Prostate gland (tissue), 2 donors: ENCODE measurements at regions not wholly inside any gene's neighbourhood (a gene's known extent, or its start where the extent isn't known, plus 50 kb on each side); places are given as distances from the start of the nearest gene placed in this dataset.

Experiments used
- DNase-seq: peaks from one replicate; pipeline ENCODE4 v3.0.0-alpha.2; 2019; ENCODE audit warnings: low spot score
- H3K27ac ChIP-seq, 2 donors: fragments of 200-600 bp; sonication (generic); 2 replicates each; pipeline ENCODE4 v1.5.1; 2017 to 2019
- H3K27me3 ChIP-seq: fragments of 200-600 bp; sonication (generic); replicated peaks from 2 replicates; pipeline ENCODE4 v1.5.1; 2019; ENCODE audit not compliant: insufficient read depth
- H3K36me3 ChIP-seq, 2 donors: fragments of 200-600 bp; sonication (generic); 1 replicate in 1 of 2; 2 replicates in 1 of 2; pipeline versions ENCODE4 v1.5.1 to v1.8.1; 2017 to 2019
- H3K4me1 ChIP-seq: fragments of 200-600 bp; sonication (generic); replicated peaks from 2 replicates; pipeline ENCODE4 v1.5.1; 2019
- H3K4me3 ChIP-seq, 2 donors: fragments of 200-600 bp; sonication (generic); 2 replicates each; pipeline ENCODE4 v1.5.1; 2017 to 2019
- H3K9me3 ChIP-seq: fragments of 200-600 bp; sonication (generic); 2 replicates; pipeline ENCODE4 v1.5.1; 2017
- POLR2A ChIP-seq: fragments of 450-650 bp; IDR thresholded peaks from one replicate; pipeline ENCODE4 v1.6.1; 2016; ENCODE audit warnings: antibody characterized with exemption, mild to moderate bottlenecking
- POLR2AphosphoS5 ChIP-seq: sonication (generic); formaldehyde crosslinking; IDR thresholded peaks from one replicate; pipeline ENCODE4 v1.6.1; 2017; ENCODE audit warnings: antibody characterized with exemption
- WGBS: methylation state at CpG from one replicate; pipeline ENCODE4 v1.1.5; 2018; 5-methylcytosine and 5-hydroxymethylcytosine counted together
- intact Hi-C: fragments of 100-400 bp; cut with DNase I; formaldehyde crosslinking; loops from one replicate; pipeline ENCODE4 v1.14.2; 2022
- TF ChIP-seq, protein P1 (sequence below), 4 experiments: fragments of 200-600 bp in 2 of 4; fragments of 450-650 bp in 2 of 4; sonication (generic) in 2 of 4; IDR thresholded peaks; 1 replicate in 3 of 4; 2 replicates in 1 of 4; pipeline ENCODE4 v1.5.1; 2016 to 2019; ENCODE audit warnings: antibody characterized with exemption in 4 of 4, mild to moderate bottlenecking in 2 of 4, moderate library complexity in 2 of 4

DNA sequence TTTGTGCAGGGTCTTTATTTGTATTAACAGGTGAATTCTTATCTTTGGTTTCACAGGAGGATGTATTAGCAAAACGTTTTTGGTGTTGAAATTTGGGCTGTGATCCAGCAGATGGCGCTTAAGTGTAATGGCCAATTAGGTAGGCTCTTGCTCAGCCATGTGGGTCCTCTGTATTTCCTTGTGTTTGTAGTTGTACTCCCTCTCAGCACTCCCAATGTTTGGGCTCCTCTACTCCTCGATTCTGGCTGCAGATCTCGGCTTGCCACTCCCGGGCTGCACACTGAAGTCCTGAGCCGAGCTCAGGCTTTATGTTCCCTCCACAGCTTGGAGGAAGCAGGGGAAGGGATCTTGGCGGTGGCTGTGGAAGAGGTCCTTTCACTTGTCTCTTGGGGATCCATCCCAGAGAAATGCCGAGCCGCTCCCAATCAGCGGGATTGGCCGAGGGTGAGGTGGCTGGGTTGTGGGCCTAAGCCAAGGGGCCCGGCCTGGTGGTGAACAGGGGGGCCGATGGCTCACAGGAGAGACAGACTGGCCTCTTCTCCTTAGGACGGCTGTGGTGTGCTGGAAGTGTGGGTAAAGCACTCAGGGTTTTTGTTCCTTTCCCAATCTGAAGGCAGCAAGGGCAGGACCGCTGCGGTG lies 133.7 kb downstream of the AEBP2 start:
- no peak overlapping the region for H3K27ac ChIP-seq
- H3K4me3 ChIP-seq = no peak overlapping the region
- no peak for DNase-seq
- intact Hi-C loops = no loop called here
- H3K36me3 ChIP-seq = no peaks in the 10 kb centered on the region
- H3K27me3 ChIP-seq = no peaks in the 10 kb centered on the region
- 84% methylated on average over 16 of the region's 16 CpGs for WGBS
- H3K4me1 ChIP-seq = no peaks in the 10 kb centered on the region
- H3K9me3 ChIP-seq = no peaks in the 10 kb centered on the region
- TF ChIP-seq, protein P1, sequence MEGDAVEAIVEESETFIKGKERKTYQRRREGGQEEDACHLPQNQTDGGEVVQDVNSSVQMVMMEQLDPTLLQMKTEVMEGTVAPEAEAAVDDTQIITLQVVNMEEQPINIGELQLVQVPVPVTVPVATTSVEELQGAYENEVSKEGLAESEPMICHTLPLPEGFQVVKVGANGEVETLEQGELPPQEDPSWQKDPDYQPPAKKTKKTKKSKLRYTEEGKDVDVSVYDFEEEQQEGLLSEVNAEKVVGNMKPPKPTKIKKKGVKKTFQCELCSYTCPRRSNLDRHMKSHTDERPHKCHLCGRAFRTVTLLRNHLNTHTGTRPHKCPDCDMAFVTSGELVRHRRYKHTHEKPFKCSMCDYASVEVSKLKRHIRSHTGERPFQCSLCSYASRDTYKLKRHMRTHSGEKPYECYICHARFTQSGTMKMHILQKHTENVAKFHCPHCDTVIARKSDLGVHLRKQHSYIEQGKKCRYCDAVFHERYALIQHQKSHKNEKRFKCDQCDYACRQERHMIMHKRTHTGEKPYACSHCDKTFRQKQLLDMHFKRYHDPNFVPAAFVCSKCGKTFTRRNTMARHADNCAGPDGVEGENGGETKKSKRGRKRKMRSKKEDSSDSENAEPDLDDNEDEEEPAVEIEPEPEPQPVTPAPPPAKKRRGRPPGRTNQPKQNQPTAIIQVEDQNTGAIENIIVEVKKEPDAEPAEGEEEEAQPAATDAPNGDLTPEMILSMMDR (IDR thresholded peaks at IDR 0.05) = peak in 1 of 4 experiments; percentile 9
- no peak for TF ChIP-seq POLR2A
- no peak for TF ChIP-seq POLR2AphosphoS5

DNA sequence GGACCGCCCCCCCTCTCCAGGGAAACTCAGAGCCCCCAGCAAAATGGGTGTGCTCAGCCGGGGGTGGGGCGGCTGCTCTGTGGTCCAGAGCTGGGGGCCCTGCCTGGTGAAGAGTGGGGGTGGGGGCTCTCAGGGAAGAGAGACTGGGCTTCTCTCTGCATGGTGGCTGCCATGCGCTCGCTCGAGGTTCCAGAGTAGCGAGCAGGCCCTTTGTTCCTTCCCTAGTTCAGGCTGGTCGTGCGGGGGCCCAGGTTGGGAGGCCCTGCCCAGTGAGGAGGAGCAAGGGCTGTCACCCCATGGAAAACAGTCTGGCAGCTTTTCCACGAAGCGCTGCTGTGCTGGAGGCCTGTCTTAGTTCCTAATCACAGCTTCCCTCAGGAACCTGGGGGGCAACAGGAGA lies 134.6 kb downstream of the AEBP2 start:
- Histone ChIP-seq H3K4me3 (no peak overlapping the region), H3K36me3 (no peaks in the 10 kb centered on the region), H3K4me1 (no peaks in the 10 kb centered on the region), H3K27me3 (no peaks in the 10 kb centered on the region), H3K9me3 (no peaks in the 10 kb centered on the region), H3K27ac (no peak overlapping the region)
- intact Hi-C loops = no loop called here
- DNase-seq = no peak
- 97% methylated on average over 10 of the region's 11 CpGs for WGBS
- TF ChIP-seq POLR2AphosphoS5 (no peak), POLR2A (no peak)
- TF ChIP-seq, protein P1 (IDR thresholded peaks at IDR 0.05) = no peak

DNA sequence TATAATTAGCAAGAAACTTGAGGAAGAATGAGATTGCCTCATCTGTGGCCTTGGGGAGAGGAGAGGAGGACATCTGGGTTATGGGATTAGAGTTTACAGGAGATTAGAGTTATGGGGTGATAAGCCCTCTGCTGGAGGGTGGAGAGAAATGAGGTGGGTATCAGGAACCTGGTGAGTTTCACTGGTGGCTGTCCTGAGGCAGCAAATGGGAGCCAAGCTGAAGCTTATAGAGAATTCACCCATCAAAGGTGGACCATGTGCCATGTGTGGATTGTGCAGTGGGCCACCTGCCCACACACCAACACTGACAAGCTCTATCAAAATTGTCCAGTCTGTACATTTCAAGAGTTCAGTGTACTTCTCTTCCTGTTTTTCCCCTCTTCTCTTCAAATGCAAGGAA lies 135.3 kb downstream of the AEBP2 start:
- TF ChIP-seq POLR2A (no peak), POLR2AphosphoS5 (no peak)
- TF ChIP-seq, protein P1 (IDR thresholded peaks at IDR 0.05) = no peak
- DNase-seq = no peak
- no peaks in the 10 kb centered on the region for H3K9me3 ChIP-seq
- no peaks in the 10 kb centered on the region for H3K4me1 ChIP-seq
- H3K4me3 ChIP-seq = no peak overlapping the region
- intact Hi-C loops = no loop called here
- H3K36me3 ChIP-seq = no peaks in the 10 kb centered on the region
- H3K27ac ChIP-seq = peak overlapping the region in 1 of 2 donors; percentile 33
- H3K27me3 ChIP-seq = no peaks in the 10 kb centered on the region

DNA sequence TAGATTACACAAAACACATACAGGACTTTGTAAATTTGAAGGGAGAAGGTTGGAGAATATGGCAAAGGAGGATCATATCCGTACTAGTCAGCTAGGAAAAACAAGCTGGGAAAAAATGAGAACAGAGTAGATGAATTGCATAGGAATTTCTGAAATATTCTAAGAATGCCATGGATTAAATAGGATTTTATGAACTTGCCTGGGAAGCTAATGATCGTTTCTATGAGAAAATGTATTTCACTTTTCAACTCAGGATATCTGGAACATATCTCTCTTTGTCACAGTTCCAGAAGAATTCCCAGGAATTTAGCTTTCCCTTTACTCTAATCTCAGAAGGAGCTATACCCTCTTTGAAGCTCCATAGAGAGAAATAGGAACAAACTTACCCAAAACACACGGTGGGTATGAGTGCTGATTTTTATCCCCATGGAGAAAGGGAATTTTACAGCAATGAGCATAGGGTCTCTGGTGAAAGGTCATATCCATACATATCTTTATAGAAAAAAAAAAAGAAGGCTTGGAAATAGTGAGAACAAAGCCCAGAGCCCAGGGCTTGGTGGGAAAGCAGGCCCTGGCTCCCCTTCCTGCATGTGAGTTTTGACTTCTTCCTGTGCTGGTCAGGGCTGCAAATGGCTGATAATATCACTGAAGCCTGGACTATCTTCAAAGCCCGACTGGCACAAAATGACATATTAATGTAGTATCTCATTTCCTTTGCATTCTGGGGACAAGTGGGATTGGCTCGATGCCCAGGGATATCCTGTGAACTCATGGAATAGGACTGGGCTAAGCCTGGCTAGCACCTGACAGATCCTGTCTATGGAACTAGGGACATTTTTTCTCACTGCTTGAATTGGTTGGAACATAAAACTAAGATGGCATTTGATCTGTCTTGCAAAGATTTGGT lies 136.3 kb downstream of the AEBP2 start:
- no peaks in the 10 kb centered on the region for H3K4me1 ChIP-seq
- no peak overlapping the region for H3K4me3 ChIP-seq
- no peaks in the 10 kb centered on the region for H3K27me3 ChIP-seq
- H3K27ac ChIP-seq = peak overlapping the region in 1 of 2 donors; percentile 33
- peak; percentile 33 for DNase-seq
- H3K36me3 ChIP-seq = no peaks in the 10 kb centered on the region
- H3K9me3 ChIP-seq = no peaks in the 10 kb centered on the region
- WGBS = 33% methylated on average over 5 of the region's 5 CpGs
- no peak for TF ChIP-seq POLR2A
- TF ChIP-seq, protein P1 (IDR thresholded peaks at IDR 0.05) = no peak
- TF ChIP-seq POLR2AphosphoS5 = peak; percentile 59
- intact Hi-C loops = no loop called here
